ENCODE measurements at regions not wholly inside any gene's neighbourhood (a gene's known extent, or its start where the extent isn't known, plus 50 kb on each side); places are given as distances from the start of the nearest gene placed in this dataset.
"Not testable (repeated sequence)": the region's sequence is repeated elsewhere in the genome, so short reads cannot be mapped to it uniquely, and the experiment has no call there.

DNA sequence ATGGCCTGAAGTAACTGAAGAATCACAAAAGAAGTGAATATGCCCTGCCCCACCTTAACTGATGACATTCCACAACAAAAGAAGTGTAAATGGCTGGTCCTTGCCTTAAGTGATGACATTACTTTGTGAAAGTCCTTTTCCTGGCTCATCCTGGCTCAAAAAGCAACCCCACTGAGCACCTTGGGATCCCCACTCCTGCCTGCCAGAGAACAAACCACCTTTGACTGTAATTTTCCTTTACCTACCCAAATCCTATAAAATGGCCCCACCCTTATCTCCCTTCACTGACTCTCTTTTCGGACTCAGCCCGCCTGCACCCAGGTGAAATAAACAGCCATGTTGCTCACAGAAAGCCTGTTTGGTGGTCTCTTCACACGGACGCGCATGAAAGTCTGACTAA, 564.5 kb upstream of the SLITRK6 start:
- TF ChIP-seq POLR2AphosphoS5, POLR2A, EP300 (IDR thresholded peaks at IDR 0.05): not testable (repeated sequence)
- TF ChIP-seq, protein P1, sequence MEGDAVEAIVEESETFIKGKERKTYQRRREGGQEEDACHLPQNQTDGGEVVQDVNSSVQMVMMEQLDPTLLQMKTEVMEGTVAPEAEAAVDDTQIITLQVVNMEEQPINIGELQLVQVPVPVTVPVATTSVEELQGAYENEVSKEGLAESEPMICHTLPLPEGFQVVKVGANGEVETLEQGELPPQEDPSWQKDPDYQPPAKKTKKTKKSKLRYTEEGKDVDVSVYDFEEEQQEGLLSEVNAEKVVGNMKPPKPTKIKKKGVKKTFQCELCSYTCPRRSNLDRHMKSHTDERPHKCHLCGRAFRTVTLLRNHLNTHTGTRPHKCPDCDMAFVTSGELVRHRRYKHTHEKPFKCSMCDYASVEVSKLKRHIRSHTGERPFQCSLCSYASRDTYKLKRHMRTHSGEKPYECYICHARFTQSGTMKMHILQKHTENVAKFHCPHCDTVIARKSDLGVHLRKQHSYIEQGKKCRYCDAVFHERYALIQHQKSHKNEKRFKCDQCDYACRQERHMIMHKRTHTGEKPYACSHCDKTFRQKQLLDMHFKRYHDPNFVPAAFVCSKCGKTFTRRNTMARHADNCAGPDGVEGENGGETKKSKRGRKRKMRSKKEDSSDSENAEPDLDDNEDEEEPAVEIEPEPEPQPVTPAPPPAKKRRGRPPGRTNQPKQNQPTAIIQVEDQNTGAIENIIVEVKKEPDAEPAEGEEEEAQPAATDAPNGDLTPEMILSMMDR (IDR thresholded peaks at IDR 0.05): not testable (repeated sequence)

Data from stomach (tissue), 4 donors.